ENCODE measurements at regions not wholly inside any gene's neighbourhood (a gene's known extent, or its start where the extent isn't known, plus 50 kb on each side); places are given as distances from the start of the nearest gene placed in this dataset.

GRCh38 chr3:162390891-162391290 lies 894.3 kb downstream of the OTOL1 start:
- no peak for TF ChIP-seq CTCF (conservative IDR thresholded peaks at IDR 0.05; ENCODE audit: low read length)
- no peak for TF ChIP-seq EZH2phosphoT487 (IDR thresholded peaks at IDR 0.05; ENCODE audit: borderline replicate concordance)

Data from Loucy (cell line).